Fibroblast of pulmonary artery (primary cell): ENCODE measurements at regions not wholly inside any gene's neighbourhood (a gene's known extent, or its start where the extent isn't known, plus 50 kb on each side); places are given as distances from the start of the nearest gene placed in this dataset.

Experiments used
- DNase-seq: peaks from one replicate; pipeline ENCODE4 v3.0.0-alpha.2; 2010; ENCODE audit warnings: low read depth
- H3K4me3 ChIP-seq: replicated peaks from 2 replicates; pipeline ENCODE4 v1.5.1; 2011; ENCODE audit warnings: low read depth, mild to moderate bottlenecking, control low read depth, low read length, moderate library complexity
- CTCF ChIP-seq: IDR thresholded peaks from 2 replicates; pipeline ENCODE4 v1.5.1; 2011; ENCODE audit warnings: mild to moderate bottlenecking, control low read depth, low read length, inconsistent platforms; ENCODE audit errors: missing control alignments

- H3K4me3 ChIP-seq, result no peak overlapping the region
- no peak for TF ChIP-seq CTCF
- DNase-seq, result peak; percentile 81
Observed at GRCh38 chr12:20213723-20214625, 154.4 kb upstream of the PDE3A start.

- peak; percentile 39 for TF ChIP-seq CTCF
- peak; percentile 75 for DNase-seq
- H3K4me3 ChIP-seq, result no peak overlapping the region
Observed at GRCh38 chr12:20220339-20220738, 148.0 kb upstream of the PDE3A start.

GRCh38 chr12:20232931-20233675 lies 135.2 kb upstream of the PDE3A start:
- TF ChIP-seq CTCF, result no peak
- no peak for DNase-seq
- H3K4me3 ChIP-seq, result no peak overlapping the region

- H3K4me3 ChIP-seq, result no peak overlapping the region
- no peak for TF ChIP-seq CTCF
- no peak for DNase-seq
Observed at GRCh38 chr12:20234474-20234873, 133.9 kb upstream of the PDE3A start.

GRCh38 chr12:20237091-20237490 lies 131.2 kb upstream of the PDE3A start:
- DNase-seq, result no peak
- TF ChIP-seq CTCF, result no peak
- H3K4me3 ChIP-seq, result no peak overlapping the region

GRCh38 chr12:20245491-20245890 lies 122.8 kb upstream of the PDE3A start:
- no peak overlapping the region for H3K4me3 ChIP-seq
- peak; percentile 6 for DNase-seq
- no peak for TF ChIP-seq CTCF
